ENCODE measurements at regions not wholly inside any gene's neighbourhood (a gene's known extent, or its start where the extent isn't known, plus 50 kb on each side); places are given as distances from the start of the nearest gene placed in this dataset.

DNA sequence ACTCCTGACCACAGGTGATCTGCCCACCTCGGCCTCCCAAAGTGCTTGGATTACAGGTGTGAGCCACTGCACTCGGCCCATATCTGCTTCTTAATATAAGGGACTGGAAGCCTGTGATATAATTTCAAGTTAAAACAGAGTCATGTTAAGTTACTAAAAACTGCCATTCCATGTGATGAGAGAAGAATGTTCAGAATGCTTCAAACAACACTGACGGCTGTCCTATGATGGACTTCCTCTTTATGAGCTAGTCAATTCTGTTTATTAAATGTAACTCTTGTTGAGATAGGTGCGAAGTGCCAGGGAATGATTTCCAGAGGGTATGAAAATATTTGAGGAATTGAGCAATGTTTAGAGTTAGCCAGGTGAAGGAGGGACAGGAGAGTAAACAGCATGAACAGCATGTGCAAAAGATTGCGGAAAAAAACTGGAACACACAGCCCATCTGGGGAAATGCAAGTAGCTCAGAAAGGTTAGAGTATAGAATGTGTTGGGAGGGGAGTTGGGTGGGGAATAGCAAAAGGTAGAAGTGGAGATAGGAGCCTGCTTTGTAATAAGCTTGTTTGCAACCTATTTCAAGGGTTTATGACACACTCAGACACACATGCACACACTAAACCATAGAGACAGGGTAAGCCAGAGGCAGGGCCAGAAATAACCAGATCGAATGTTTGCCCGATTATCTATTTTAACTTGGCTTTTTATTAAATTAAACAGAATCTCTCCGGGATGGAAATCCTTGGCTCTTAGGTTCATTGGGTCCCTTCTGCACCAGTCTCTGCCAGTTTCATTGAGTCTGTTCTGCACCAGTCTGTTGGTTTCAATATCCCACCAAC, 135.6 kb upstream of the COX10 start:
- no peak for DNase-seq (ENCODE audit: low read depth)

DNA sequence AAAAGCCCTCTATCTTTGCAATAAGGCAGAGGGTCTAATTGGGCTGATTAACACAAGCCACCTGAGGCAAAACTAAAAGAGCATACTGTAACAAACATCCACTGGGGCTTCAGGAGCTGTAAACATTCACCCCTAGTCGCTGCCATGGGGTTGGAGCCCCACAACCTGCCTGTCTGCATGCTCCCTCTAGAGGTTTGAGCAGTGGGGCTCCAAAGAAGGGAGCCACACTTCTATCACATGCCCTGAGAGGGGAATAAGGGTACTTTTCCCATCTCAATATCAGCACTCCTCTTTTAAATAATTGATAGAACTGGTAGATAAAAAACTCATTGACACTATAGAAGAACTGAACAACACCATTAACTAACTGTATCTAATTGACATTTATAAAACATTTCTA, 130.1 kb upstream of the COX10 start:
- DNase-seq (ENCODE audit: low read depth), result no peak

DNA sequence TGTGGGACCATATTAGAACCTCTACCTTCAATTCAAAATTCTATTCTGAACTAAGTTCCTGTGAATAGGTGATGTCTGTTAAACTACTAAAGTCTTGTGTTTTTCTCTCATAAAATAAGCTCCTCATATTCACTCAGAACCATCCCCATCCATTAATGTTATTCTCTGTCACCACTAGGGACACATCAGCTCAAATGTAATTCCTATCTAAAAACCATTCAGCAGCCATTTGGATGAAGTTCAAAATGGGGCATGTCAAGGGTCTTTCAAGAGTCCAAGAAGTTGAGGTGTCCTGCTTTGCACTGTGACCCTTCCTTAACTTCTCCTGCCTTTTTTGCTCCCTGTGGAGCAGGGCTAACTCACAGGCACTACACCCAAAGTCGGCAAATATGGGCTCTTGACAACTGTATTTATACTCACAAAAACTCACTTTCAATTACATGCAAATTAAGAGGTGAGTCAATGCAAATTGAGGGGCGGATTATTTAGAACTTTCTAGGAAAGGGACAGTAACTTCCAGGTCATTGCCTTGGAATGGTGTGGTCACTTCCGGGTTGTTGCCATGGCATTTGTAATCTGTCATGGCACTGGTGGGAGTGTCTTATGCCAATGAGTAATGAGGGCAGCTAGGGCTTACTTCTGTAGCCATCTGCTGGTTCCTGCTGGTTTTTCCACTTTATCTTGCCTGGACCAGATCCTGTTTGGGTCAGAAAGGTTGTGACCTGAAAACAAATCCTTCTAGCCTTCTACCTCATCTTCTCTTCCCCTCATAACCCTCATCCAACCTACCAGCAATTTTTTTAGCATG, 128.2 kb upstream of the COX10 start:
- DNase-seq (ENCODE audit: low read depth), result peak; percentile 23

DNA sequence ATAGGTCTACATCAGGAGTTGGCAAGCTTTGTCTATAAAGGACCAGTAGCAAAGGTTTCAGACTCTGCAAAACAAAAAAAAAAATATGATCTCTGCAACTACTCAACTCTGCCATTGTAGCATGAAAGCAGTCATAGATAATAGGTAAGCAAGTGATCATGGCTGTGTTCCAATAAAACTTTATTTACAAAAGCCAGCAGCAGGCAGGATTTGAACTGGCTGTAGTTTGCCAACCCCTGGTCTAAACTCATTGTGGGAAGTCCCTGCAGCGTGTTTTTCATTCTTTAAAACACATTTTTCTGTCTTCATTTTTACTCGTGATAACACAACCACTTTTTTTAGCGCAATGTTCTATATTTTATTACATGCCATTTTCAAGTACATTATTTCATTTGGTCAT, 127.5 kb upstream of the COX10 start:
- DNase-seq (ENCODE audit: low read depth), result no peak

DNA sequence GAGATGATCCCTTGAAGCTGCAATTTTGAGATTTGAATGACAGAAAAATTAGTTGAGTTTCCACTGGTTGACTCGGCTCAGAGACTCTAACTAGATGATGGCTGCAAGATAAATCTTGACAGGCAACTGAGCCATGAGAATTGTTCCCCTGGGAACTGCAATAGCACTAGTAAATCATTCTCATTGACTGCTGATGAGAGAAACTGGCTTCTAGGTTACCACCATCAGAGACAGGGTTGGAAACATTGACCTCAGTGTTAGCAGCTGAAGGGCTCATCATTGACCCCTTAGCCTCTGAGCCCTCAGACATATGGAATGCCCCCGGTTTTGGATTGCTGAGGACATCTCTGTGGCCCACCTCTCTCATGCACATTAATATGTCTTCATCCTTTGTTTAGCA, 125.4 kb upstream of the COX10 start:
- DNase-seq (ENCODE audit: low read depth), result no peak

DNA sequence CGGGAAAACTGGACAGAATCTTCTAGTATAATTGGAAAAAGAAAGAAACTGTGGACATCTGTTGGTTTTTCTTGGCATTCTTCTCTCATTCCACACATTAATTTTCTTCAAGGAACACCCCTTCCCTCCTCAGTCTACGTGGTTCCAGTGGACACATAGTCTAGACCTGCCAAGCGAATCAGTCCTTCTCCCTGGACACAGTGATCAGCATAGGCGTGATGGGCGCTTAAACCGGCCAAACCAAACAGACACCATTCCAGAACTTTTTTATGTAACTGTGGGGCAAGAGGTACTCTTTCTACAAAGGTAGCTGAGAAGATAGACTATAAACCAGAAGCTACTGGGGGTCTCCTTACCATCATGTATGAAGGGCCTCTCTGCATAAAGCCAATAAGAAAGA, 121.8 kb upstream of the COX10 start:
- no peak for DNase-seq (ENCODE audit: low read depth)

DNA sequence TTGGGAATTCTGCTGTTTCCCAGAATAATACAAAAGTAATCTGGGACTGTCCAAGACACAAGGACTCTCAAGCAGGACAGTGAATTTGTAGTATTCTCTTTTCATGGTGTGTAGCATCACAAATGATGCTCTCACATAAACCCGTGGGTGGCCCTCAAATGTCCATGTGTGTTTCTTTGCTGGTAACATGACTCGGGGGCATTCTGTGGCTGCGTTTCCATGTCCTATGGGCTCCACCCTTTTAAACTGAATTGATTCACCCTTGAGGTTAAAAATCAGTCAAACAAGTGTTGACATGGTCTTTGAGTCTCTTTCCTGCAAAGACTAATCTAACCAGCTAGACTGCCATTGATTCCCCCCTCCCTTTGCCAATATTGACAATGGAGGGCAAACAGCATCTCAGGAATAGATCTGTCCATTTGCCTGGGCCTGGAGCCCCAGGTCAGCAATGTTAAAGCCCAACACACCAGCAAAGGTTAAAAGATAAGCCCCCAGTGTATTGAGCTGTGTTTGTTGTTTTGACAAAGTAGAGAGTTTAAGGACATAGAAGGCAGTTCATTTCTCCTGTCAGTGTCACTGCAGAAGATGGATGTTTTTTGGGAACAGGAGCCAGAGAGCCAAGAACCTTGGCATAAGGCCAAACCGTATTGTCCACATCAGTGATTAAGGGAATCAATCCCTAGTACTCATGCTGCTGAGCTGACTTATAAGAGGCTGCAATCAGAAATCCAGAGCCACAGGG, 117.1 kb upstream of the COX10 start:
- no peak for DNase-seq (ENCODE audit: low read depth)

DNA sequence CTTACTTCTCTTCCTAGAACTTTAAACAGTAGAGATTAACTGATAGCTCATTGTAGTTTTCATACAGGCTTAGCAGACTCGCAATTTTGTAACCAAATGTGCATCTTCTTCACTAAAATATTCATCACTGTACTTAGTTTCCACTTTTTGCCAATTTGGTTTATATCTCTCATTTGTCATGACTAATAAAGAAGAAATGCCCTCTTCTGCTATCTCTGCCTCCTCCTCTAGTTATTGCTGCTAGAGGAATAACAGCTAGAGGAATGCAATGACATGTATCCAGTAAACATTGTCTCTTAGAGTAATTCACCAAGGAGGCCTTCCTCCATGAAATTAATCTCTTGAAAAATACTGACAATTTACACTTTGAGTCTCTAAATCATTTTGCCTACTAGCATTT, 115.5 kb upstream of the COX10 start:
- no peak for DNase-seq (ENCODE audit: low read depth)

DNA sequence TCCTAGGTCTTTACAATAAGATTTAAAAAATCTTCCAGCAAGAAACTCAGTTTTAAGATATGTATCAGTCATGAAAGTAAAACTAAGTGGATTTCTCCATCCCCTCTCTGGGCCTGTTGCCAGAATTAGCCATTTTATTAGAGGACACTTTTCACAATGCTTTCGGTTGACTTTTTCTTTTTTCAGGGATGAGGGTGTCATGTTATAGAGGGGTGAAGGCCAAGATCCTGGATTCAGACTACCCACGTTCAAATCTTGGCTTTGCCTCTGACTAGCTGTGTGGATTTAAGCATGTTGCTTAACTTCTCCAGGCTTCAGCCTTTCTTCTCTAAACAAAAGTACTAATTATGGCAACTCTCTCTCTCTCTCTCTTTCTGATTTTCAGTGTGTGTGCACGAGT, 111.7 kb upstream of the COX10 start:
- DNase-seq (ENCODE audit: low read depth), result no peak

DNA sequence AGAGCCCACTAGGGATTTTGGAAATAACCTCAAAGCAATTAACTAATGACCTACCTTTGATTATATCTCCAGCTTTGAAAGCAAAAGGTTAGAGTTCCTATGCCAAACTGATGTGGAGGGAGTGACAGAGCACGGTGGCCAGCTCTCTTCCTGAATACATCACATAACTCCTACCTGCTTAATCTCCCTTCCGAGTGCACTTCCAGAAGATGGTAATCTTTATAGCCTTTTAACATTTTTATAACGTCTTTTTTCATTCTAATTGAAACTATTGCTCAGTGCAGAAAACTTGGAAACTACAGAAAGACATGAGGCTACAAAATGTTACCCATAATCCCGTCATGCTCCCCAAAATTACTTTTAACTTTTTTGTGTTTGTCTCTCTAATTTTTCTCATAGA, 110.5 kb upstream of the COX10 start:
- DNase-seq (ENCODE audit: low read depth), result no peak

DNA sequence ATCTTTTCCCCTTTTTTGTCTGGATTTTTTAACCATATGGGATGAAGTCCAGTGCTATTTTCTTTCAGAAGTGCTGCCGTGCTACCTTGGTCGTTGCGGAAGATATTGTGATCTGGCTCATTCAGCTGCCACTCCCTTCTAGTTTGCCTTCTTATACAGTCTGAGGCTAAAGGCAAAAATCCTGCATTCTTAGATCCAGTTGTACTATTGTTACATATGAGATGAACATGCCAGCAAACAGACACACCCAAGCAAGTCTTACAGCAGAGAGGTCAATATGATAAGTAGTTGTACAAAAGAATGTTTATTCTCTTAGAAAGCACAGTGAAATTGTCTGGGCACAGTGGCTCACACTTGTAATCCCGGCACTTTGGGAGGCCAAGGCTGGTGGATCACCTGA, 108.0 kb upstream of the COX10 start:
- no peak for DNase-seq (ENCODE audit: low read depth)

DNA sequence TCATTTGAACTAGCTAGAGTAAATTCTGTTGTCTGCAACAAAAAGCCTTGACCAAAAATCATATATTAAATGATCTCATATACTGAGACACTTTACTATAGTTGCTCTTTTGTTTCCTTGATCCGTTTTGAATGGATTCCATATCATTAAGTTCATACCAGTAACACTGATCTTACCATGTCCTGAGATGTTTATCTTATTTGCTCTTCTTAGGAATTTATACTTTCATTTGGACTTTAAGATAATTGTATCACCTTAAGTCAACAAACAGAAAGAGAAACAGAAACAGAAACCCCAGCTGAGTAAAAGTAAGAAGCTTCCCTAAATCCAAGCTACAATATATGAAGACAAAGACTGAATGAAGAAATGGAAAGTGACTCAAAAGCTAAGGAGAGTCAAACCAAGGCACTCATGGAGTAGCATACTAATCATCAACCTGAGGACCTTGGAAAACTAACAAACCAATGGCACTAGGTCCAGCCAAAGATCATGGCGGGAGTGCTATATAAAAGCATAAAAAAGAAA, 106.5 kb upstream of the COX10 start:
- no peak for DNase-seq (ENCODE audit: low read depth)

DNA sequence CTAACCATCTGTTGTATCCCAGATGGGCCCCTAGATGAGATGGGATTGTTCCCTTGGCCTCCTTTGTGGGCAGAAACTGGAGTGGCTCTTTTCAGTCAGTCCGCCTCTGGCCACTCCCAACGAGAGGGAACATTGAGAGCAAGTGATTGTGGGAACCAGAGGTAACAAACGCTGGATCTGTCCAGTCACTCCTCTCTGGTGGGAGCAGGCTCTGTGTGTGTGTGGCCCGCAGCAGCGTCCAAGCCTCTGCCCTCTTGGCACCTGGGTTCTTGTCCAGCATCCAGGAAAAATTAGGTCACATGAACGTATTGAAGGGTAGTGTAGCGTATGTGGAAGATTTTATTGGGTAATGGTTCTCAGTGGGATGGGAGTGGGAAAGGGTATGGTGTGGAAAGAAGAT, 101.9 kb upstream of the COX10 start:
- no peak for DNase-seq (ENCODE audit: low read depth)

DNA sequence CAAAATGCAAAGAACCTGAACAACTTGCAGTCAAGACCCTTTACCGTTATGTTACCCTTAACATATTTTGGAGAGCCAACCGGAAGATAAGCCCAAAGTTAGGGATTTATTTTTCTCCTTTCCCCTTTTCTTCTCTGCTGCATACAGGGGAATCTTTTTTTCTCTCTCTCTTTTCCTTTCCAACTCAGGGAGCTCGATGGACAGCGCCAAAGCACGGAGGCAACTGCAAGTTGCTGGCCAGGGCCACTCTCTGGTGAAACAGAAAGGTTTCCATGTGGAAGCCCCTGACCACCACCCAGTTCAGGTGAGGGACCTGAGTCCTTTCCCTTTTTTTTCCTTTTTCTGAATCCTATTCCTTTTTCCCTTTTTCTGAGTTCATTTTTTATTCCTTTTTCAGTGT, 98.8 kb upstream of the COX10 start:
- no peak for DNase-seq (ENCODE audit: low read depth)

DNA sequence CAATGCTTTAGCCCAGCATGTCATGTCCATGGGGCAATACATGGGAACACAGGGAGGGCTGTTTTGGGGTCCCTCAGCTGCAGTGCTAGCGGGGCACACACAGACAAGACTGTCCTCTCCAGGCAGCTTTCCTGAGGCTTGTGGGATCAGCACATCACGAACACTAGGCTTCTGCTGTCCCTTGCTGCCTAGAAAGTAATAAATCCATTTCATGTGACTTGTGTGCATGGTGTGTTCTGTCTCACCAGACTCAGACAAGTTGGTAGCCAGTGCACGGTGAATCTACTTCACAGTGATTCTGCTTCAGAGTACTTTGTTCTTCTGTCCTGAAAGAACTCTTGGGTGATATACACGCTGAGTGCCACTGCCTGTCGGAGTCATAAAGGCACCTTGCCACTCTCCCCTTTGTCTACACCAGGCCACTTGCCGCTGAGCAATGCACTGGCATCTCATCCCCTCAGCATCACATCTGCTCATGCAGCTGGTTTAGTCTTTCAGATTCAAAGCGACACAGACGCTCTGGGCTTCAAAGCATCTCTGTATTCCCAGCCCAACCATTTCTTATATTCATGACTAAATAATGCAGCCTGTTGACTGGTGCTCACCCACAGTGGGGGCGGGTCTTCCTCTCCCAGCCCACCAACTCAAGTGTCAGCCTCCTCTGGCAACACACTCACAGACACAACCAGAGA, 95.2 kb upstream of the COX10 start:
- no peak for DNase-seq (ENCODE audit: low read depth)

DNA sequence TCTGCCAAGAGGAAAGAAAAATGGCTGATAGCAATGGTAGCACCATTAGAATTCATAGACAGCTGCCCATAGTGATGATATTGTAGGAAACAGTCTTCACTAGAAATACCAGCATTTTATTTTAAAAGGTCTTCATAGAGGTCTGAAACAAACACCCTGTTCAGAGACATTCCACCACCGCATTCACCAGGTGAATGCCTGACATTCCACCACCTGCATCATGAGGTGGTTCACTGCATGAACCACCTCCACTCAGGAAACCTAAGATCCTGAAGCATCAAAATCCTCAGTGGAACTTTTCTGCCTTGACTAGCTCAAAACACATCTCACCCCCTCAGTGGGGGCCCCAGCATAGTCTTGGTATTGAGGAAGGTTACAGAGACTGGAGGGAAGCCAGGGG, 91.5 kb upstream of the COX10 start:
- no peak for DNase-seq (ENCODE audit: low read depth)

DNA sequence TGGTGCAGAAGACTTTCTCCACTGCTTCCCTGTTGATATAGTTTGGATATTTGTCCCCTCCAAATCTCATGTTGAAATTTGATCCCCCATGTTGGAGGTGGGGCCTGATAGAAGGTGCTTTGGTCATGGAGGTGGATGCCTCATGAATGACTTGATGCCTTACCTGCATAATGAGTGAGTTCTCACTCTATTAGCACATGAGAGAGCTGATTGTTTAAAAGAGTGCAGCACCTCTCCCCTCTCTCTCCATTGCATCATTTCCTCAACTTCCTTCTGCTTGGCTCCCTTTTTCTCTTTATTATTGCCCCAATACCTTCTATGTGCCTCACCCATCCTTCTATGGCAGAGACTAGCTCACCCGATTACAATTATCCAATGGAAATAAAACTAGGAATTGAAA, 90.8 kb upstream of the COX10 start:
- DNase-seq (ENCODE audit: low read depth), result no peak

DNA sequence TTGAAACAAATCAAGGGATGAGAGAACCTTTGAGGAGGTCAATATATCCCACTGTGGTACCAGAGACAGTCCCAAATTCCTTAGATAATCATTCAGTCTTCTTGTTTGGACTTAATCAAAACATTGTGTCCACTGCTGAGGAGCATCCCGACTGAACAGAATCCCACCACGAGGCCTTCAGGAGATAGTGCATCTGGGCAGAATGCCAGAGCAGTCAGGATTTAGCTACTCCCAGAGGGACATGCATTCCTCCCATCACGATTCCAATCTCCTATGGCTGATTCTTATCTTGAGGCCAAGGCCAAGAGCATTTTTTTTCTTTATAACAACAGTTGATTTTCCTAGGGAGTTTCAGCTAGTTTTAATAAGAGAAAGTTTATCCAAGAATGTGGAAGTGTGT, 87.4 kb upstream of the COX10 start:
- no peak for DNase-seq (ENCODE audit: low read depth)

DNA sequence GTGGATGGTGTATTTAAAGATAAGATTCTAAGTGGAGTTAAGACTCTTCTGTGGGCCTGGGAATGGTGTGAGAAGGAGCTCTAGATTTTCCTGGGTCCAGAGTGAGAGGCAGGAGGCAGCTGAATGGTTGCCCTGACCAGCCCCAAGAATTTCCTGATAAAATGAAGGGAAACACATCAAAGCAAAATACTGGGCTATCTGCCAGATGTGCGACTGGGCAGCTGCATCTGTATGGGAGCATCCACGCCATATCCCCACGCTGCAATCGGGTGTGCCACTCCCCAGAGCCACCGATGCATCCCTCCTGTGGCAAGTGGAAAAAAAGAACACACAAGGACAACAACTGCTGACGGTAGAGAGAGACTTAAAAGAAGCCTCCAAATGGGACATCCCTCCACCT, 84.3 kb upstream of the COX10 start:
- DNase-seq (ENCODE audit: low read depth), result no peak

DNA sequence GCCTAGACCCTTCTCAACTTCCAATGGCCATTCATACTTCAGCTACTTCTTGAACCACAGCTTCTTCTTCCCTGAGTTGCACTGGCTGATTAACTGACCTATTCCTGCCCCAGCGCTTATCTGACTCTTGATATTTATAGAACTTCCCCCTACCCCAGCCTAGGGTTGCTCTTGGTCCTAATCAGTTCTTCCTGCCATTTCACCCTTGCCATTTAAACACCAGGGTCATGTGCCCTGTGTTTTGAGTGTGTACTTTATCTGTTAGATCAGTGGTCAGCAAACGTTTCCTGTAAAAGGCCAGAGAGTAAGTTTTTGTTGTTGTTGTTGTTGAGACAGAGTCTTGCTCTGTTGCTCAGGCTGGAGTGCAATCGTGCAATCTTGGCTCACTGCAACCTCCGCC, 82.4 kb upstream of the COX10 start:
- DNase-seq (ENCODE audit: low read depth), result no peak

DNA sequence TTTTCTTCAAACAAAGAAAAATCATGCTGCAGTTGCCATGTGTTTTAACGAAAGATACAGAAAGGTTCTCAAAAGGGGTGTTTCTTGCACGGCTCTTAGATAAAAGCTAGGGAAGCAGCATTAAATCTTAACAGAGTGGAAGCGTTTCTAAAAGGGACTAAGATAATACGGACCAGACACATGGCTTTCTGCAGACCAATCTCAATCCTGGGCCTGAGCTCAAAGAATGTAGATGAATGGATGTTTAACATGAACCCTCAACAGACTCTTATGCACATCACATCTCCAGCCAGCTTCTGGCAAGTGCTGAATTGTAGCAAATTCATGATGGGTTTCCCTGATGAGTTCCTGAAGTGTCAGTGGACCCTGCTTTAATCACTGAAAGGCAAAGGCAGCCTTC, 80.2 kb upstream of the COX10 start:
- DNase-seq (ENCODE audit: low read depth), result no peak

DNA sequence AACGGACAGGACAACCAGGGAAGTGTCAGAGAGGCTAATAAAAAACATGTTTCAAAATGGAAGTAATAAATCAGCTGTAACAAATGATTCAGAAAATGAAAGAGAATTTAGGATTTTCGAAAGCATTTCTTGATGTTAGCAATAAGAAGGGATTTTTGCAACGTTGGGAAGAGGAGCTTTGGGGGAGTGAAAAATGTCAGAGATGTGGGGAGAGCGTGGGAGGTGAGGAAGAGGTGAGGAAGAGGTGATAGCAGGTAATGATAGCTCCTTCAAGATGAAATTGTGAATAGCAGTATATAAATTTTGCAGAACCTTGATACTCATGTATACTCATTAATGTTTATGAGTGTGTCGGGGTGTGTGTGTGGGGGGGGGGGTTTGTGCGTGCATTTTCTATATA, 76.2 kb upstream of the COX10 start:
- DNase-seq (ENCODE audit: low read depth), result no peak

Measured in HS-27A (cell line).